ENCODE measurements at regions not wholly inside any gene's neighbourhood (a gene's known extent, or its start where the extent isn't known, plus 50 kb on each side); places are given as distances from the start of the nearest gene placed in this dataset.

DNA sequence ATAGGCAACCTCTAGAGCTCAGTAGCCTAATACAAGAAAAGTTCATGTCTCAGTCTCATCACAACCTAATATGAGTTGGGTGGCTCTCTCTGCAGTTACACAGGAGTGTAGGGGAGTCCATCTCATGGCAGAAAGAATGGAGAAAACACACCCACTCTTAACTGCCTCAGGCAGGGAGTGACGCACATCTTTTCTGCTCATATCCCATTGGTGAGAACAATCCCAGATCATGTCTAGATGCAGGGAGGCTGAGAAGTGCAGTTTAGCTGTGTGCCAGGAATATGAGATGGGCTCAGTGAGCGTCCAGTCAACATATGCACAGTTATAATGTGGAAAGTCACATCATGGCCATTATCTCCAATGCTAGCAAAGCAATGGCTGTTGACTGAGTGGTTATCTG is 59.3 kb upstream of the KCNA5 start:
- no peak for DNase-seq
- TF ChIP-seq, protein P1, sequence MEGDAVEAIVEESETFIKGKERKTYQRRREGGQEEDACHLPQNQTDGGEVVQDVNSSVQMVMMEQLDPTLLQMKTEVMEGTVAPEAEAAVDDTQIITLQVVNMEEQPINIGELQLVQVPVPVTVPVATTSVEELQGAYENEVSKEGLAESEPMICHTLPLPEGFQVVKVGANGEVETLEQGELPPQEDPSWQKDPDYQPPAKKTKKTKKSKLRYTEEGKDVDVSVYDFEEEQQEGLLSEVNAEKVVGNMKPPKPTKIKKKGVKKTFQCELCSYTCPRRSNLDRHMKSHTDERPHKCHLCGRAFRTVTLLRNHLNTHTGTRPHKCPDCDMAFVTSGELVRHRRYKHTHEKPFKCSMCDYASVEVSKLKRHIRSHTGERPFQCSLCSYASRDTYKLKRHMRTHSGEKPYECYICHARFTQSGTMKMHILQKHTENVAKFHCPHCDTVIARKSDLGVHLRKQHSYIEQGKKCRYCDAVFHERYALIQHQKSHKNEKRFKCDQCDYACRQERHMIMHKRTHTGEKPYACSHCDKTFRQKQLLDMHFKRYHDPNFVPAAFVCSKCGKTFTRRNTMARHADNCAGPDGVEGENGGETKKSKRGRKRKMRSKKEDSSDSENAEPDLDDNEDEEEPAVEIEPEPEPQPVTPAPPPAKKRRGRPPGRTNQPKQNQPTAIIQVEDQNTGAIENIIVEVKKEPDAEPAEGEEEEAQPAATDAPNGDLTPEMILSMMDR (IDR thresholded peaks at IDR 0.05), result no peak
- no peaks in the 10 kb centered on the region for H3K9me3 Mint-ChIP-seq
- Histone ChIP-seq H3K4me1 (ENCODE audit: insufficient read depth, low read length) (no peaks in the 10 kb centered on the region), H3K36me3 (ENCODE audit: insufficient read depth, low read length) (no peaks in the 10 kb centered on the region), H3K27ac (ENCODE audit: low read depth in 1 of 2, low read length in 2 of 2) (no peak overlapping the region), H3K9me3 (ENCODE audit: control insufficient read depth in 1 of 2, insufficient read depth in 1 of 2, low read length in 2 of 2) (peaks cover 0 to 5% of the 10 kb centered on the region in 2 experiments), H3K4me3 (ENCODE audit: low read length) (no peak overlapping the region), H3K27me3 (ENCODE audit: control insufficient read depth in 1 of 2, insufficient read depth in 2 of 2, low read length in 2 of 2) (peaks cover 0 to 4% of the 10 kb centered on the region in 2 experiments)
- H3K36me3 Mint-ChIP-seq (ENCODE audit: low read depth), result no peaks in the 10 kb centered on the region
- no peak overlapping the region for H3K27ac Mint-ChIP-seq
- H3K27me3 Mint-ChIP-seq, result peaks cover 48% of the 10 kb centered on the region
- H3K4me3 Mint-ChIP-seq, result no peak overlapping the region
- ChIA-PET POLR2A (no interaction called here), CTCF (no interaction called here)
- H3K4me1 Mint-ChIP-seq (ENCODE audit: low read depth), result no peaks in the 10 kb centered on the region
- no peak for ATAC-seq (ENCODE audit: poor library complexity)
- intact Hi-C loops (cut with DNase I, micrococcal nuclease), result no loop called here

DNA sequence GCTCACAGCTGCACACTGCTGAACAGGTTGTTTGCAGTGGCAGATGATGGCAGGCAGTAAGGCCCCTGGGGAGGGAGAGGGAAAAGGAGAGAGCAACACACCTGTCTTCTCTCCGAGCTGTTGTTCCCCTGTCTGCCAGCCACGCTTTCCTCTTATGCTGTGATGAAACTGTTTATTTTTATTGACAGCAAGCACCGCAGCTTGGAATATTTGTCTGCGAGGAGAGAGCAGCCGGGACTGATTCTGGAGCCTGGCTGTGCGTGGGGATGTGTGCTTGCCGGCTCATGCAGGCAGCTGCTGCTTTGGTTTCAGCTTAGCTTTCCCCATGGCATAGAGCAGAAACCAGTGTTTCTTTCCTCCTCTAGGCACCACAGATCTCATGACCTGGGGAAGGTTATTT is 58.7 kb upstream of the KCNA5 start:
- Histone ChIP-seq H3K4me1 (ENCODE audit: insufficient read depth, low read length) (no peaks in the 10 kb centered on the region), H3K9me3 (ENCODE audit: control insufficient read depth in 1 of 2, insufficient read depth in 1 of 2, low read length in 2 of 2) (peaks cover 0 to 5% of the 10 kb centered on the region in 2 experiments), H3K27me3 (ENCODE audit: control insufficient read depth in 1 of 2, insufficient read depth in 2 of 2, low read length in 2 of 2) (peaks cover 0 to 4% of the 10 kb centered on the region in 2 experiments), H3K36me3 (ENCODE audit: insufficient read depth, low read length) (no peaks in the 10 kb centered on the region), H3K27ac (ENCODE audit: low read depth in 1 of 2, low read length in 2 of 2) (no peak overlapping the region), H3K4me3 (ENCODE audit: low read length) (no peak overlapping the region)
- H3K4me1 Mint-ChIP-seq (ENCODE audit: low read depth), result no peaks in the 10 kb centered on the region
- TF ChIP-seq, protein P1 (IDR thresholded peaks at IDR 0.05), result no peak
- H3K27ac Mint-ChIP-seq, result no peak overlapping the region
- no peak for ATAC-seq (ENCODE audit: poor library complexity)
- no peak overlapping the region for H3K4me3 Mint-ChIP-seq
- no peaks in the 10 kb centered on the region for H3K9me3 Mint-ChIP-seq
- no peaks in the 10 kb centered on the region for H3K36me3 Mint-ChIP-seq (ENCODE audit: low read depth)
- POLR2A ChIA-PET, result no interaction called here
- CTCF ChIA-PET, result no interaction called here
- no peak for DNase-seq
- intact Hi-C loops (cut with DNase I, micrococcal nuclease), result no loop called here
- H3K27me3 Mint-ChIP-seq, result peaks cover 50% of the 10 kb centered on the region

DNA sequence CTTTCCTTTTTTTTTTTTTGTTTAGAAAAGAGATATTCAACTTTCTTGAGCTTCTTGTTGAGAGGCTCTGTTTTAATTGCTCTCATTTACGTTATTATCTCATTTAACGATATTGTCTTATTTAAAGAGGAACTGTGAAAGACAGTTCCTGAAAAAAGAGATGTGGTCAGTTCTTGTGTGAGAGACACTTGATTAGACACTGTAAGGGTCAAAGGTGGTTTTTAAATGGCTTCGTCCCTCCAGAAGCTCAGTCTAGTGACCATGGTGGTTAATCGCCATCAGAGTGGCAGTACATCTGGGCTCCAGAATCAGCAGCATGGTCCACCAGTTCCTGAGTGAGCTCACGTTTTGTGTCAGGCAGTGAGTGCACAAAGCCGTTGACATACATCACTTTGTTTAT is 57.9 kb upstream of the KCNA5 start:
- no peak overlapping the region for H3K4me3 ChIP-seq (ENCODE audit: low read length)

More for the DNA sequence above, 57.9 kb upstream of the KCNA5 start:
- Histone ChIP-seq H3K4me1 (ENCODE audit: insufficient read depth, low read length) (no peaks in the 10 kb centered on the region), H3K27ac (ENCODE audit: low read depth in 1 of 2, low read length in 2 of 2) (no peak overlapping the region), H3K36me3 (ENCODE audit: insufficient read depth, low read length) (no peaks in the 10 kb centered on the region), H3K27me3 (ENCODE audit: control insufficient read depth in 1 of 2, insufficient read depth in 2 of 2, low read length in 2 of 2) (peaks cover 0 to 2% of the 10 kb centered on the region in 2 experiments), H3K9me3 (ENCODE audit: control insufficient read depth in 1 of 2, insufficient read depth in 1 of 2, low read length in 2 of 2) (peaks cover 0 to 5% of the 10 kb centered on the region in 2 experiments)
- ATAC-seq (ENCODE audit: poor library complexity), result no peak
- DNase-seq, result no peak
- intact Hi-C loops (cut with DNase I, micrococcal nuclease), result no loop called here
- Mint-ChIP-seq H3K27ac (no peak overlapping the region), H3K9me3 (no peaks in the 10 kb centered on the region), H3K27me3 (peaks cover 49% of the 10 kb centered on the region), H3K4me1 (ENCODE audit: low read depth) (no peaks in the 10 kb centered on the region), H3K36me3 (ENCODE audit: low read depth) (no peaks in the 10 kb centered on the region), H3K4me3 (no peak overlapping the region)
- TF ChIP-seq, protein P1 (IDR thresholded peaks at IDR 0.05), result no peak
- CTCF ChIA-PET, result no interaction called here
- POLR2A ChIA-PET, result no interaction called here
